ENCODE measurements at regions not wholly inside any gene's neighbourhood (a gene's known extent, or its start where the extent isn't known, plus 50 kb on each side); places are given as distances from the start of the nearest gene placed in this dataset.

GRCh38 chr6:139542351-139542750, 167.9 kb upstream of the CITED2 start:
- Histone ChIP-seq H4K20me1 (ENCODE audit: insufficient read depth) (no peaks in the 10 kb centered on the region), H3K4me2 (ENCODE audit: unreplicated experiment) (no peak overlapping the region), H2AFZ (0 out of 2 replicates have a peak overlapping the region, but pooled peaks have one; percentile 1), H3K27me3 (replicated peaks; ENCODE audit: insufficient read depth) (no peaks in the 10 kb centered on the region), H3F3A (ENCODE audit: insufficient read depth) (peaks cover 34% of the 10 kb centered on the region), H3K9ac (no peak overlapping the region), H3K36me3 (ENCODE audit: low read depth) (no peaks in the 10 kb centered on the region), H3K9me3 (ENCODE audit: low read depth) (no peaks in the 10 kb centered on the region), H3K79me2 (ENCODE audit: insufficient read depth) (no peaks in the 10 kb centered on the region), H3K4me3 (no peak overlapping the region), H3K27ac (no peak overlapping the region), H3K4me1 (ENCODE audit: insufficient read depth) (peaks cover 39% of the 10 kb centered on the region), H3K9me2 (ENCODE audit: insufficient read depth) (no peaks in the 10 kb centered on the region)
- in situ Hi-C loops (cut with MboI): no loop called here
- TF ChIP-seq EZH2 (IDR thresholded peaks at IDR 0.05; ENCODE audit: insufficient read depth, poor library complexity, severe bottlenecking) (no peak), EZH2phosphoT487 (IDR thresholded peaks at IDR 0.05; ENCODE audit: insufficient read depth, low read depth) (no peak)
- WGBS, 2 experiments (ENCODE audit: low coverage in 1 of 2, low lambda C conversion rate in 2 of 2, missing lambda C conversion rate in 2 of 2): 80 to 85% methylated on average over 3 of the region's 3 CpGs
- DNase-seq: no peak

- Histone ChIP-seq H3K27ac (peak overlapping the region; percentile 99), H4K20me1 (ENCODE audit: insufficient read depth) (no peaks in the 10 kb centered on the region), H3F3A (ENCODE audit: insufficient read depth) (peaks cover 27% of the 10 kb centered on the region), H3K4me2 (ENCODE audit: unreplicated experiment) (peak overlapping the region; percentile 85), H3K9me2 (ENCODE audit: insufficient read depth) (no peaks in the 10 kb centered on the region), H3K9ac (peak overlapping the region; percentile 78; the same call in 1 of the 2 replicates), H3K36me3 (ENCODE audit: low read depth) (no peaks in the 10 kb centered on the region), H3K4me1 (ENCODE audit: insufficient read depth) (peaks cover 26% of the 10 kb centered on the region), H3K27me3 (replicated peaks; ENCODE audit: insufficient read depth) (no peaks in the 10 kb centered on the region), H3K9me3 (ENCODE audit: low read depth) (no peaks in the 10 kb centered on the region), H3K4me3 (no peak overlapping the region), H2AFZ (peak overlapping the region; percentile 76), H3K79me2 (ENCODE audit: insufficient read depth) (no peaks in the 10 kb centered on the region)
- TF ChIP-seq EZH2 (IDR thresholded peaks at IDR 0.05; ENCODE audit: insufficient read depth, poor library complexity, severe bottlenecking): no peak
- no peak for TF ChIP-seq EZH2phosphoT487 (IDR thresholded peaks at IDR 0.05; ENCODE audit: insufficient read depth, low read depth)
- 9 to 19% methylated on average over 1 of the region's 1 CpG for WGBS, 2 experiments (ENCODE audit: low coverage in 1 of 2, low lambda C conversion rate in 2 of 2, missing lambda C conversion rate in 2 of 2)
- in situ Hi-C loops (cut with MboI): no loop called here
- no peak for DNase-seq
These were observed 166.4 kb upstream of the CITED2 start for GRCh38 chr6:139540894-139541293.

GRCh38 chr6:139540276-139540675, 165.8 kb upstream of the CITED2 start:
- no peaks in the 10 kb centered on the region for H3K9me3 ChIP-seq (ENCODE audit: low read depth)
- WGBS, 2 experiments (ENCODE audit: low coverage in 1 of 2, low lambda C conversion rate in 2 of 2, missing lambda C conversion rate in 2 of 2): 5 to 7% methylated on average over 5 of the region's 5 CpGs
- peaks cover 27% of the 10 kb centered on the region for H3F3A ChIP-seq (ENCODE audit: insufficient read depth)
- H3K27ac ChIP-seq: peak overlapping the region; percentile 99
- in situ Hi-C loops (cut with MboI): no loop called here
- H3K4me3 ChIP-seq: peak overlapping the region; percentile 54
- no peaks in the 10 kb centered on the region for H4K20me1 ChIP-seq (ENCODE audit: insufficient read depth)
- no peaks in the 10 kb centered on the region for H3K36me3 ChIP-seq (ENCODE audit: low read depth)
- H3K9me2 ChIP-seq (ENCODE audit: insufficient read depth): no peaks in the 10 kb centered on the region
- H3K27me3 ChIP-seq (replicated peaks; ENCODE audit: insufficient read depth): no peaks in the 10 kb centered on the region
- peak overlapping the region; percentile 78 for H3K9ac ChIP-seq
- peak overlapping the region; percentile 85 for H3K4me2 ChIP-seq (ENCODE audit: unreplicated experiment)
- peak; percentile 88 for DNase-seq
- peak overlapping the region; percentile 76 for H2AFZ ChIP-seq
- no peak for TF ChIP-seq EZH2 (IDR thresholded peaks at IDR 0.05; ENCODE audit: insufficient read depth, poor library complexity, severe bottlenecking)
- 0 out of 2 replicates have a peak, but pooled peaks have one; percentile 40 for TF ChIP-seq EZH2phosphoT487 (IDR thresholded peaks at IDR 0.05; ENCODE audit: insufficient read depth, low read depth)
- peaks cover 24% of the 10 kb centered on the region for H3K4me1 ChIP-seq (ENCODE audit: insufficient read depth)
- no peaks in the 10 kb centered on the region for H3K79me2 ChIP-seq (ENCODE audit: insufficient read depth)

- H4K20me1 ChIP-seq (ENCODE audit: insufficient read depth): no peaks in the 10 kb centered on the region
- H2AFZ ChIP-seq: peak overlapping the region; percentile 76
- H3K4me2 ChIP-seq (ENCODE audit: unreplicated experiment): peak overlapping the region; percentile 85
- no peaks in the 10 kb centered on the region for H3K79me2 ChIP-seq (ENCODE audit: insufficient read depth)
- H3K27ac ChIP-seq: peak overlapping the region; percentile 99
- H3K9me2 ChIP-seq (ENCODE audit: insufficient read depth): no peaks in the 10 kb centered on the region
- no peak for TF ChIP-seq EZH2phosphoT487 (IDR thresholded peaks at IDR 0.05; ENCODE audit: insufficient read depth, low read depth)
- TF ChIP-seq EZH2 (IDR thresholded peaks at IDR 0.05; ENCODE audit: insufficient read depth, poor library complexity, severe bottlenecking): no peak
- WGBS, 2 experiments (ENCODE audit: low coverage in 1 of 2, low lambda C conversion rate in 2 of 2, missing lambda C conversion rate in 2 of 2): 15 to 16% methylated on average over 12 of the region's 12 CpGs
- peak overlapping the region; percentile 78 for H3K9ac ChIP-seq
- H3K9me3 ChIP-seq (ENCODE audit: low read depth): no peaks in the 10 kb centered on the region
- peaks cover 24% of the 10 kb centered on the region for H3K4me1 ChIP-seq (ENCODE audit: insufficient read depth)
- no peaks in the 10 kb centered on the region for H3K27me3 ChIP-seq (replicated peaks; ENCODE audit: insufficient read depth)
- H3K4me3 ChIP-seq: peak overlapping the region; percentile 54
- no peaks in the 10 kb centered on the region for H3K36me3 ChIP-seq (ENCODE audit: low read depth)
- in situ Hi-C loops (cut with MboI): no loop called here
- peaks cover 27% of the 10 kb centered on the region for H3F3A ChIP-seq (ENCODE audit: insufficient read depth)
- peak; percentile 97 for DNase-seq
These were observed 165.4 kb upstream of the CITED2 start for GRCh38 chr6:139539852-139540251.

GRCh38 chr6:139538366-139538765, 163.9 kb upstream of the CITED2 start:
- in situ Hi-C loops (cut with MboI): no loop called here
- H3K4me1 ChIP-seq (ENCODE audit: insufficient read depth): peaks cover 37% of the 10 kb centered on the region
- no peak overlapping the region for H2AFZ ChIP-seq
- no peak overlapping the region for H3K4me3 ChIP-seq
- no peak overlapping the region for H3K27ac ChIP-seq
- no peaks in the 10 kb centered on the region for H4K20me1 ChIP-seq (ENCODE audit: insufficient read depth)
- H3F3A ChIP-seq (ENCODE audit: insufficient read depth): peaks cover 35% of the 10 kb centered on the region
- DNase-seq: no peak
- H3K9ac ChIP-seq: no peak overlapping the region
- H3K27me3 ChIP-seq (replicated peaks; ENCODE audit: insufficient read depth): no peaks in the 10 kb centered on the region
- H3K9me2 ChIP-seq (ENCODE audit: insufficient read depth): no peaks in the 10 kb centered on the region
- no peaks in the 10 kb centered on the region for H3K36me3 ChIP-seq (ENCODE audit: low read depth)
- WGBS, 2 experiments (ENCODE audit: low coverage in 1 of 2, low lambda C conversion rate in 2 of 2, missing lambda C conversion rate in 2 of 2): 66 to 69% methylated on average over 7 of the region's 7 CpGs
- H3K9me3 ChIP-seq (ENCODE audit: low read depth): no peaks in the 10 kb centered on the region
- H3K4me2 ChIP-seq (ENCODE audit: unreplicated experiment): no peak overlapping the region
- H3K79me2 ChIP-seq (ENCODE audit: insufficient read depth): no peaks in the 10 kb centered on the region
- no peak for TF ChIP-seq EZH2 (IDR thresholded peaks at IDR 0.05; ENCODE audit: insufficient read depth, poor library complexity, severe bottlenecking)
- TF ChIP-seq EZH2phosphoT487 (IDR thresholded peaks at IDR 0.05; ENCODE audit: insufficient read depth, low read depth): no peak

Data from GM23248 (cell line).